HL-60 (cell line): ENCODE measurements at regions not wholly inside any gene's neighbourhood (a gene's known extent, or its start where the extent isn't known, plus 50 kb on each side); places are given as distances from the start of the nearest gene placed in this dataset.

Experiments used
- GABPA ChIP-seq: IDR thresholded peaks from 2 replicates; pipeline ENCODE4 v1.6.1; 2012; ENCODE audit warnings: low read depth
- TF ChIP-seq, protein P1 (sequence below): IDR thresholded peaks from one replicate; pipeline ENCODE4 v1.5.1; 2011; ENCODE audit warnings: low read length, control low read depth, inconsistent platforms; ENCODE audit not compliant: insufficient read depth

DNA sequence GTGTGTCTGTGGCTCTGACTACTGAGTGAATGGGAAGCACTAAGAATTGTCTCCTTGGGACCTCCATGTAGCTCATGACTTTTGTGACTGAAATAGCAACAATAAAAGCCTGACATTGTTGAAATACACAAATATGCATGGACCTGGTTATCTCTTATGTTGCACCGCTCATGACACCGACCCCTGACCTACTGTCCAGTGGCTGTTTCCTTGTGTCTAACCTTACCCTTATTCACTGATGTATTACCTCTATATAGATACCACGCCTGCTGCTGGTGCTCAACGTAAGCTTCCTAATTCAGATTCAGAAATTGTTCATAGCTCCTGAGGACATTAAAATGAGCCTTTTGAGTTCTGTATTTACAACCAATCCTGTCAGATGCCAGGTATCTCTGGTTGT is 243.4 kb upstream of the SEMA3C start:
- TF ChIP-seq, protein P1, sequence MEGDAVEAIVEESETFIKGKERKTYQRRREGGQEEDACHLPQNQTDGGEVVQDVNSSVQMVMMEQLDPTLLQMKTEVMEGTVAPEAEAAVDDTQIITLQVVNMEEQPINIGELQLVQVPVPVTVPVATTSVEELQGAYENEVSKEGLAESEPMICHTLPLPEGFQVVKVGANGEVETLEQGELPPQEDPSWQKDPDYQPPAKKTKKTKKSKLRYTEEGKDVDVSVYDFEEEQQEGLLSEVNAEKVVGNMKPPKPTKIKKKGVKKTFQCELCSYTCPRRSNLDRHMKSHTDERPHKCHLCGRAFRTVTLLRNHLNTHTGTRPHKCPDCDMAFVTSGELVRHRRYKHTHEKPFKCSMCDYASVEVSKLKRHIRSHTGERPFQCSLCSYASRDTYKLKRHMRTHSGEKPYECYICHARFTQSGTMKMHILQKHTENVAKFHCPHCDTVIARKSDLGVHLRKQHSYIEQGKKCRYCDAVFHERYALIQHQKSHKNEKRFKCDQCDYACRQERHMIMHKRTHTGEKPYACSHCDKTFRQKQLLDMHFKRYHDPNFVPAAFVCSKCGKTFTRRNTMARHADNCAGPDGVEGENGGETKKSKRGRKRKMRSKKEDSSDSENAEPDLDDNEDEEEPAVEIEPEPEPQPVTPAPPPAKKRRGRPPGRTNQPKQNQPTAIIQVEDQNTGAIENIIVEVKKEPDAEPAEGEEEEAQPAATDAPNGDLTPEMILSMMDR, result no peak
- no peak for TF ChIP-seq GABPA
